ENCODE measurements at regions not wholly inside any gene's neighbourhood (a gene's known extent, or its start where the extent isn't known, plus 50 kb on each side); places are given as distances from the start of the nearest gene placed in this dataset.

- POLR2A ChIA-PET (ENCODE audit: low non-redundant PET), result no interaction called here
- DNase-seq (ENCODE audit: low spot score), result peak; percentile 25
- TF ChIP-seq CTCF (conservative IDR thresholded peaks at IDR 0.05; ENCODE audit: low read depth), result peak; percentile 80
- no peak overlapping the region for H3K27ac ChIP-seq
- CTCF ChIA-PET, result interaction anchor here (0.6 to 1.9 kb wide), 7 partner anchors 9 to 402 kb away, joined by 3 to 9 read pairs (median 3); no protein-coding TSS in a partner anchor
These were observed 487.2 kb upstream of the GCFC2 start for GRCh38 chr2:76197842-76198448.

DNA sequence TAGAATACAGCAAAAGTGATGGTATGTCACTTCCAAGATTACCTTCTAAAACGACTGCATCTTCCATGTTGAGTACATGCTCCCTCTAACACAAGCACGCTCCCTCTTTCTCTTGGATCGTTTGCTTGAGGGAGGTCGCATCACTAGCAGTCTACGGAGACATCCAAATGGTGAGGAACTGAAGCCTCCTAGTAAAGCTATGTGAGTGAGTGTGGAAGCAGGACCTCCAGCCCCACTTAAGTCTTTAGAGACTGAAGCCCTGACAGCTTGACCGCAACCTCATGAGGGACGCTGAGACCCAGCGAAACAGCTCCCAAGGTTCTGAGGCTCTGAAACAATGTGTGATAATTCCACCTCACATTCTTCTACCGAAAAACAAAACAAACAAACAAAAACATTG, 486.7 kb upstream of the GCFC2 start:
- ChIA-PET POLR2A (ENCODE audit: low non-redundant PET) (no interaction called here), CTCF (interaction anchor here (0.6 to 1.9 kb wide), 6 partner anchors 9 to 402 kb away, joined by 3 to 9 read pairs (median 4); no protein-coding TSS in a partner anchor)
- no peak for TF ChIP-seq CTCF (conservative IDR thresholded peaks at IDR 0.05; ENCODE audit: low read depth)
- no peak overlapping the region for H3K27ac ChIP-seq
- DNase-seq (ENCODE audit: low spot score), result no peak

GRCh38 chr2:76194031-76194775, 483.5 kb upstream of the GCFC2 start:
- no peak for DNase-seq (ENCODE audit: low spot score)
- ChIA-PET POLR2A (ENCODE audit: low non-redundant PET) (no interaction called here), CTCF (interaction anchor here (0.6 kb wide), 1 partner anchor 88 kb away, joined by 3 read pairs; no protein-coding TSS in a partner anchor)

DNA sequence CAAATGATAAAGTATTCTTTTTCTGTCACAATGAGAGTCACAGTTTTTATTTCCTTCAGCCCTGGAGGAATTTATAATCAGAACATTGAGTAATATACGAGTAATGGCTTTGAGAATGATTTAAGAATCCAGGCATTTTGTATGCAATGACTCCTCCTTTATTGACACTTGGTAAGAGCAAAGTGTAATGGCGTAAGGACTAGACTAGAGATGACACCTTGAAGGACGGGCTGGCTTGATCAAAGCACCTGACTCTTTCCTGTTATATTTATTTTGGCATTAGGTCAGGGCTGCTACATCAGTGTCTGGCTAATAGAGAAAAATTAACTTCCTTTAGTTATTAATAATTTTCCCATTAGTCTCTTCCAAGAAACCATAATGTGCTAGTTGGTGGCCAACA, 482.4 kb upstream of the GCFC2 start:
- ChIA-PET POLR2A (ENCODE audit: low non-redundant PET) (no interaction called here), CTCF (no interaction called here)
- no peak overlapping the region for H3K27ac ChIP-seq
- DNase-seq (ENCODE audit: low spot score), result no peak
- TF ChIP-seq CTCF (conservative IDR thresholded peaks at IDR 0.05; ENCODE audit: low read depth), result no peak

More at GRCh38 chr2:76194031-76194775, 483.5 kb upstream of the GCFC2 start:
- H3K27ac ChIP-seq, result no peak overlapping the region
- TF ChIP-seq CTCF (conservative IDR thresholded peaks at IDR 0.05; ENCODE audit: low read depth), result no peak

GRCh38 chr2:76188334-76189008, 477.8 kb upstream of the GCFC2 start:
- CTCF ChIA-PET, result no interaction called here
- POLR2A ChIA-PET (ENCODE audit: low non-redundant PET), result no interaction called here
- no peak for DNase-seq (ENCODE audit: low spot score)
- no peak overlapping the region for H3K27ac ChIP-seq
- TF ChIP-seq CTCF (conservative IDR thresholded peaks at IDR 0.05; ENCODE audit: low read depth), result no peak

DNA sequence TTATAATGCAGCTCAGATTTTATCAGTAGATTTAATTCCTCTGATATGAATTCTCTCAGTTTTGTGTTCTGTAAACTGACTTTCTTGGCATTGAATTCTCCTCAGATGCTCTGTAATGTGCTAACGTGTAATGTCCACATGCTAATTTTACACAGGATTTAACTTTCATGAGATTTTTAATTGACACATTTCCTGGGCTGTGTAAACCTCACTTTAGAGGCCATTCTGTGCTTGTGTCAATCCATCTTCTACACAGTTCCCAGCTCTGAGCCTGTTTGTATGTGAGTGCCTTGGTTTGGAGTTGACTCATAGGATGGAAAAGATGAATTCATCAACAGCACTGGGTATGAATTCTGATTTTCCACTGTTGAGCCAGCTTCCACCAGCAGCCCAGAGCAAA, 476.7 kb upstream of the GCFC2 start:
- TF ChIP-seq CTCF (conservative IDR thresholded peaks at IDR 0.05; ENCODE audit: low read depth), result no peak
- ChIA-PET POLR2A (ENCODE audit: low non-redundant PET) (no interaction called here), CTCF (no interaction called here)
- no peak overlapping the region for H3K27ac ChIP-seq
- no peak for DNase-seq (ENCODE audit: low spot score)

Data from RWPE1 (cell line).